Motor neuron (in vitro differentiated cells): ENCODE measurements at regions not wholly inside any gene's neighbourhood (a gene's known extent, or its start where the extent isn't known, plus 50 kb on each side); places are given as distances from the start of the nearest gene placed in this dataset.

Experiments used
- ATAC-seq, 8 experiments: fragments of 200-7000 bp; cut with Tn5 transposase; replicated peaks in 6 of 8; 2 replicates each; pipeline ENCODE4 v1.8.0; 2021; ENCODE audit warnings: mild to moderate bottlenecking in 8 of 8, moderate library complexity in 8 of 8
- H3K27ac ChIP-seq, 2 donors: fragments of 250-450 bp; sonication (Bioruptor Pico); 2 replicates each; pipeline ENCODE4 v1.9.0; 2021; ENCODE audit warnings: antibody characterized with exemption in 2 of 2, mild to moderate bottlenecking in 2 of 2, moderate library complexity in 1 of 2
- H3K4me1 ChIP-seq, 2 donors: fragments of 250-450 bp; sonication (Bioruptor Pico); replicated peaks in 1 of 2; 2 replicates each; pipeline ENCODE4 v1.6.1; 2021; ENCODE audit warnings: antibody characterized with exemption in 2 of 2, mild to moderate bottlenecking in 2 of 2, moderate library complexity in 1 of 2
- H3K4me3 ChIP-seq, 5 donors: fragments of 250-450 bp; sonication (Bioruptor Pico); 2 replicates each; pipeline ENCODE4 v1.9.0; 2021; ENCODE audit warnings: antibody characterized with exemption in 5 of 5, mild to moderate bottlenecking in 5 of 5, moderate library complexity in 4 of 5
- WGBS, 10 experiments: fragments of 450-650 bp; shearing (Covaris generic); methylation state at CpG; one replicate each; pipeline ENCODE4 v1.0.0; 2022; 5-methylcytosine and 5-hydroxymethylcytosine counted together
- in situ Hi-C, 9 experiments: fragments of 400-800 bp; cut with MboI; loops; one replicate each; pipeline ENCODE4 v1.15.0; 2021; ENCODE audit warnings: low sequenced_read_pairs in 9 of 9, low pct_unique_long_range_greater_than_20kb in 2 of 9; ENCODE audit not compliant: unreplicated experiment in 9 of 9

DNA sequence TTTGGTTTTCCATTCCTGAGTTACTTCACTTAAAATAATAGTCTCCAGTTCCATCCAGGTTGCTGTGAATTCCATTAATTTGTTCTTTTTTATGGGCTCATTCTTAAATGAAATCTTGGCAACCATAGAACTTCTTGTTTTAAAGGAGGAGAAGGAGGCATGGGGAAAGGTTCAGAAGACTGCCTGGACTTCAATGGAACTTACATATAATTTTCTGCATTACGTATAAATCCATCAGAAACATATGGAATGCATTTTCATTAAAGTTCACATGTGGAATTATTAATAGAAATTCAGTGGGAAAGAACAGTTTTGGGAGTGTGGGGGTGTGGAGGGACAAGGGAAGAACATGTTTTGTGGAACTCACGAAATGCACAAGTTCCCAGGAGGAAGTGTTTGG lies 176.6 kb upstream of the PRKCQ start:
- H3K27ac ChIP-seq: no peak overlapping the region

DNA sequence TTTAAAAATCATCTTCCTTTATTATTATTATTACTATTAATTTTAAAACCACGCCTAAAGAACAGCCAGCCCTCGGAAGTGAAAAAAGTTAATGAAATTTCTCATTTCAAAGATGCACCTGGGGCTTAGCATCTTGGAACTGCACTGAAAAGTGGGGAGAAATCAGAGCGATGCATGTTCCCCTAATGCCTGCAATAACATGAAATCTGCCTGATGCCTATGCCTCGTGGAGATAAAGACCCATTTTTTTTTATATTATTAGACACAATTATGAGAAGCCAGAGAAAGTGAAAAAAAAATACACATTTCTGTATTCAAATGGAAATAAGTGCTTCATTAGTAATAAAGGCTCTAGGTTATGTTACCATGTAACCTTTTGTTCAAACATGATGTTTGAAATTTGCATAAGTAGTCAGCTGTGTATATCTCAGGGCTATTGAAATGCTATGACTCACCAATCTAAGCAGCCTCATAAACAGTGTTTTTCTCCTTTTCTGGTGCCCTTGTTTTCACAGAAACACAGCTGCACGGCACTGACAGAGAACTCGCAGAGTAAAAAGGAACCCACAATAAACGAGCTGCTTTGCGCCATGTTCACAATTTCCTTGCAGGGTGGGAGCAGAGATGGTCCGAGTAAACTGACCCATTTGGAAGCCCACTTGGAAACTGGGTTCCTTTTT lies 175.8 kb upstream of the PRKCQ start:
- Histone ChIP-seq H3K27ac (no peak overlapping the region), H3K4me1 (peaks cover 8 to 18% of the 10 kb centered on the region in 2 donors), H3K4me3 (no peak overlapping the region)
- peak; percentile 90 to 99 (median 97) for ATAC-seq
- 40 to 80% (median 54%) methylated on average over 2 to 9 of the region's 9 CpGs for WGBS, 10 experiments
- in situ Hi-C loops: no loop called here

More for the DNA sequence above, 176.6 kb upstream of the PRKCQ start:
- in situ Hi-C loops: no loop called here
- peaks cover 8 to 18% of the 10 kb centered on the region in 2 donors for H3K4me1 ChIP-seq
- WGBS, 10 experiments: 0 to 94% (median 41%) methylated on average over 1 to 2 of the region's 2 CpGs; no CpG with 5 or more reads in 3 of the 10 experiments
- no peak for ATAC-seq
- H3K4me3 ChIP-seq: no peak overlapping the region

DNA sequence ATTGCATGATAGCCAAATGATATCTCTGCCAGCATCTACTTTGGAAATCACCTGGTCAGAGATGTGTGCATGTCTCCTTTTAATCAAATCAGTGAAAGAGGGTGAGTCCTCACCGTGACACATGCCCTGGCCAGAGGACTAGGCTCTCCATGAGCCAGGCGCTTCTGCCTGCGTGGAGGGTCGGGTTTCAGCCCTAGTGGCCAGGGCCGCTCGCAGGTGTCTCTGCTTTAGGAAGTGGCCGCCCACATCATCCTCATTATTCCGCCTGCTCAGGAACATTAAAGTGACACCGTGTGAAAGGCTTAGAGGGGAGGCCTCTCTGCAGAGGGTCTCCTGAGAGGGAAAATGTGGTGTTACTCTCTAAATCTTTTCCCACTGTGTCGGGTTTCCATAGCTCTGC lies 173.6 kb upstream of the PRKCQ start:
- no peak for ATAC-seq
- in situ Hi-C loops: no loop called here
- 40 to 80% (median 63%) methylated on average over 1 to 9 of the region's 10 CpGs; no CpG with 5 or more reads in 4 of the 10 experiments for WGBS, 10 experiments

DNA sequence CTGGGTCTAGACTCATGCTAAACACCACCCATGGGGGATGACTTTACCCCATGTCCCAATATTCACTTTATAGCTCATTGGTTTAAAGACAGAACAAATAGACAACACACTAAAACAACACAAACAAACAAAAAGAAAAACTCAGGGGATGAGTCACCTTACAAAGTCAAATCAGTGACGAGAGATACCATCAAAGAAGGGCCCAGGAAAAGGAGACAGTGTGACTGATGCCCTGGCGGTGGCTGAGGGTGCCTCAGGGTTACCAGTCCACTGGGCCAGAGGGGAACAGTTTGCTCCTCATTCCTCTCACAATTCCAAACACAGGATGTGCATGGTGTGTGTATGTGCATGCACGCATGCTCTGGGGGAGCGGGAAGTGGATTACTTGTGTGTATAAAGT lies 171.3 kb upstream of the PRKCQ start:
- in situ Hi-C loops: no loop called here
- Histone ChIP-seq H3K4me3 (no peak overlapping the region), H3K4me1 (peaks cover 6 to 23% of the 10 kb centered on the region in 2 donors), H3K27ac (no peak overlapping the region)
- 20 to 92% (median 60%) methylated on average over 1 to 4 of the region's 4 CpGs; no CpG with 5 or more reads in 4 of the 10 experiments for WGBS, 10 experiments
- no peak for ATAC-seq

More for the DNA sequence above, 173.6 kb upstream of the PRKCQ start:
- Histone ChIP-seq H3K4me3 (no peak overlapping the region), H3K27ac (no peak overlapping the region), H3K4me1 (peaks cover 8 to 26% of the 10 kb centered on the region in 2 donors)

DNA sequence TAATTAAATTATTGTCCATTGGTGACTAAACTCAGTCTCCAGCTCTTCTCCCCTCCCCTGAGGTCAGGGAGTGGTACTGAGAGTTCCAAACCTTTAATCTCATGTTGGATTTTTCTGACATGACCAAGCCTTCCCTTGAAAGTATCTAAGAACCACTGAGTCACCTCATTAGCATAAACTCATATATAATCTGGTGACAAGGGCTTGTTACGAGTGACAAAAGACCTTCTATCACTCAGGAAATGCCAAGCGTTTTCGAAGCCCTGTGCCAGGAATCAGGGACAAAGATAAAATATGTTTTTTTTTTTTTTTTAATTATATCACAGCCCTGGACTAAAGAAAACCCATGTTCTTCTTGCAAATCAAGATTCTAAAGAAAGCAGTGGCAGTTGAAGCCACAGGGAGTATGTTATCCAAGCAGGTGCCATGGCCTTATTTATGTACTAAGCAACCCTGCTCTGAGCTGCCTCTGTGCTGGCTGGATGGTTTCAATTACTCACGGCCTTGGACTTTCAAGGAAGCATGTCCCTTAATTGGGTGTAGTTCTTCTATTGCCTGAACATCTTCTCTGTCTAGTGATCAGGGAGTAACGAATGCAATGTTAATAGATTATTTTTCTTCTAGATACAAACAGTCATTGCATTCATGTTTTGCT lies 169.0 kb upstream of the PRKCQ start:
- WGBS, 10 experiments: 0 to 83% (median 49%) methylated on average over 1 to 5 of the region's 5 CpGs; no CpG with 5 or more reads in 1 of the 10 experiments
- in situ Hi-C loops: no loop called here
- peak; percentile 62 to 96 (median 81) for ATAC-seq
- no peak overlapping the region for H3K27ac ChIP-seq
- H3K4me1 ChIP-seq: peaks cover 0 to 8% of the 10 kb centered on the region in 2 donors
- no peak overlapping the region for H3K4me3 ChIP-seq

DNA sequence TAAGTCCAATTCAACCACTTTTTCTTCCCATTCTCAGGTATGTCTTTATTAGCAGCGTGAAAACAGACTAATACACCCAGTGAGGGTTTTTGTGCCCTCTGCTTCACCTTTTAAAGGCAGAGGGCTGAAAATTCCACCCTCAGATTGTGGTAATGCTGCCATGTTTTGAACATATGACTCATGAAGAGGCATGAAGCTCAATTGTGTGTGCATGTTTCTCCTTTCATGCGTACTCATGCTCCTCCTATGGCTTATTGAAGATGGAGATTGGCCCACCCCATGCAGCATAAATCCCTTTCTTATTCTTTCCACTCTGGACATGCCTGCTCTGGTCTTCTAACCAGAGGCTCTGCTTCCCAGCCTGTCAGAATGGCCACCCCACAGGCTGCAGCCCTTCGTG lies 168.0 kb upstream of the PRKCQ start:
- no peak overlapping the region for H3K27ac ChIP-seq
- H3K4me1 ChIP-seq: peaks cover 0 to 8% of the 10 kb centered on the region in 2 donors
- no peak overlapping the region for H3K4me3 ChIP-seq
- 67 to 100% (median 92%) methylated on average over 1 to 3 of the region's 3 CpGs; no CpG with 5 or more reads in 2 of the 10 experiments for WGBS, 10 experiments
- no peak for ATAC-seq
- in situ Hi-C loops: no loop called here

DNA sequence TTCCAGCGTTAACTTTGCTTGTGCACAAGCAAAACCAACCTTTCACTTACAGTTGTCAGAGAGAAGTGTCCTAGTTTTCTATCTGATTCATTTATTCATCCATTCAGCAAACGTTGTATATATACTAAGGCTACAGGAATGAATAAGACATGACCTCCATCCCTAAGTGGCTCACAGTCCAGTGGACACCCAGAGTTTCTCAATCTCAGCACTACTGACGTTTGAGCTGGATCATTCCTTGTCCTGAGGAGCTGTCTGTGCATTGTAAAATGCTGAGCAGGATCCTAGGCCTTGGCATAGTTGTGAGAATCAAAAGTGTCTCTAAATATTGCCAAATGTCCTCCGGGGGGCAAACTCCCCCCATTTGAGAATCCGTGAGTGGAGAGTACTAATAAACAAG lies 166.7 kb upstream of the PRKCQ start:
- H3K27ac ChIP-seq: no peak overlapping the region

DNA sequence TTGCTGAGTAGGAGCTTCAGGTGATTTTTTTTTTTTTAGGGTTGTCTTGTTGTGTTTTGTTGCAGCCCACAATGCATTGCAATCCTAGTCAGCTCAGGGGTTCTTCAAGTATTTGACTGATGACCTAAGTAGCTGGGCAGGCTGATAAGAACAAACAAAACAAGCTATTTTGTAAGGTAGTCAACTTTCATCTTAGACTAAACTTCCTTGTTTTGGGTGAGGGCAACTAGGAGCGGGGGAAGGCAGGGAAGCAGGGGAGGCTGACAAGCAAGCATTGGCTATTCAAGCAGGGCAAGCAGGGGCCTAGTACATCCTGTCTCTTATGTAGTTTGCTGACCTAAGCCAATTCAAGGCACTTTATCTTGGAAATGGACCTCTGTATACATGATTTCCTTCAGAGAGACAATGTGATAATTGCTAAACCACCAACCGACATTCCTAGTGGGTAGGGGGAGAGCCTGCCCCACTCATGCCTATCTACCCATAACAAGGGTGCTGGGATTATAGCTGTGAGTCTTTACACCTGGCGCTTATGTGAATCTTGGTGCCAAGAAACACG lies 163.3 kb upstream of the PRKCQ start:
- Histone ChIP-seq H3K27ac (no peak overlapping the region), H3K4me3 (no peak overlapping the region), H3K4me1 (peaks cover 3 to 5% of the 10 kb centered on the region in 2 donors)
- WGBS, 10 experiments: 40 to 100% (median 78%) methylated on average over 1 to 4 of the region's 4 CpGs; no CpG with 5 or more reads in 2 of the 10 experiments
- in situ Hi-C loops: no loop called here
- ATAC-seq: no peak

More for the DNA sequence above, 166.7 kb upstream of the PRKCQ start:
- peaks cover 0 to 8% of the 10 kb centered on the region in 2 donors for H3K4me1 ChIP-seq
- no peak for ATAC-seq
- H3K4me3 ChIP-seq: no peak overlapping the region
- 0 to 84% (median 49%) methylated on average over 1 to 5 of the region's 5 CpGs; no CpG with 5 or more reads in 2 of the 10 experiments for WGBS, 10 experiments
- in situ Hi-C loops: no loop called here

DNA sequence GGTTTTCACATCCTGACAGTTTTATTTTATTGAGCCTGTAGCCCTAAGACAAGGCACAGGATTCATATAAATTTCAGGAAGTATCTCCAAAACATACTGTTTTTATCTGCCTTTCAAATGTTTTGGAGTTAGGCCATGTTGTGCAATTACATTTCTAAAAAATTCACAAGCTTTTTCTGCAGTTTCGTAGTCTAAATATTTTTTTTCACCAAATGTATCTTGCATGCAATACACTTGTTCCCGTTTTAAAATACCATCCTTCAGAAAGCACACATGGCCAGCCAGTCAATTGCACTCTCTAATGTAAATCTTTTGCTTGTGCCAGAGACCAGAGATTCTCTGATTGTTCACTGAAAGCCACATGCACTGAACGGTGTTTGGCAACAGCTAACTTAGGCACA lies 161.5 kb upstream of the PRKCQ start:
- WGBS, 10 experiments: 16 to 100% (median 72%) methylated on average over 1 to 3 of the region's 3 CpGs; no CpG with 5 or more reads in 1 of the 10 experiments
- Histone ChIP-seq H3K27ac (no peak overlapping the region), H3K4me1 (peaks cover 11 to 15% of the 10 kb centered on the region in 2 donors), H3K4me3 (no peak overlapping the region)
- in situ Hi-C loops: no loop called here
- no peak for ATAC-seq

DNA sequence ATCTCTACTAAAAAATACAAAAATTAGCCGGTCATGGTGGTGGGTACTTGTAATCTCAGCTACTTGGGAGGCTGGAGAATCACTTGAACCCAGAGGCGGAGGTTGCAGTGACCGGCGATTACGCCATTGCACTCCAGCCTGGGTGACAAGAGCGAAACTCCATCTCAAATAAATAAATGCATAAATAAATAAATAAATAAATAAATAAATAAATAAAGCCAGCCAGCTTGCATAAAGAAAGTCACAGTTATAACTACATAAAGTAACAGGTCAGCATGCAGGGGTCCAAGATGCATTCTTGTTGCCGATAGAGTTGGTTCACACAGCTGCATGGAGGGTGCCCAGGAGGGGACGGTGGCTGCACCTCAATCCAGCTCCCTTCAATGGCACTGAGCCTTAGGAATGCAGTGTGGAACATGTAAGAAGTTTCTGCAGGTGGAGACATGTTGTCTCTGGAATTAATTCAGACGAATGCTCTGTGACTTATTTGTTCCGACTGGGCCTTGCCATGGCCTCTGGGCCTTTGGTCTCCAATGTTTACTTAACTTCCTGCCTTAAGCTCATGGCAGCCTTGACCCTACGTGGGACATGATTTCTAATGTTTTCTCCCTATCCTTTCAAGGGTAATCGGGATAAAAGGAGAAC lies 159.6 kb upstream of the PRKCQ start:
- H3K27ac ChIP-seq: no peak overlapping the region
- no peak overlapping the region for H3K4me3 ChIP-seq
- in situ Hi-C loops: no loop called here
- WGBS, 10 experiments: 21 to 100% (median 92%) methylated on average over 1 to 11 of the region's 12 CpGs; no CpG with 5 or more reads in 1 of the 10 experiments
- ATAC-seq: no peak
- peaks cover 11 to 15% of the 10 kb centered on the region in 2 donors for H3K4me1 ChIP-seq

DNA sequence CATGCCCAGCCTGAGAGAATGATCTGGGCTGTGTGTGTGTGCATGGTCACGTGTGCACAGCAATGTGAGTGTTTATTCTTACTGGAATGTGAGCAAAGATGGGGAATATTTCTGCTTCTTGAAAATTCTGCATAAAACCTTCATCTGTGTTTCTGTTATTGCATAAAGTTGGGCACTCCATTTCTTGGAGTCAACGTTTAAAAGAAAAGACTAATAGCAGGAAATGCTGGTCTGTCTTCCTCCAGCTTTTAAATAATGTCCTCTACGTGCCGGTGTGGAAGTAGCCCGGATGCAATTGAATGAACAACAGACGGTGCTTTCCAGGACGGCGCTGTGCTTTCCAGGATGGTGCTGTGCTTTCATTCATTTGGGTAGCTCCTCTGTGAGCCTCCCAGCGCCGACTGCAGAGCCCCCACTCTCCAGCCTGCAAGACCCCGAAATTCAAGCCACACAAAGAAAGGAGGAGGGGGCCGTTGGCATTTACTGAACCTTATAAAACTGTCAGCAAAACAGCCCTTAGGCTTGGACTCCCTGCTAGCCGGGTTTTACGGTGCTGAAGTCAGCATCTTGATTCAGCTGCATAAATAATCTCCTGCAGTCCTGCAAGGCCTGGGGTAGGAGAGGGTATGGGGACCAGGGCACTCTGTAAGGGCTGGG lies 158.2 kb upstream of the PRKCQ start:
- no peak overlapping the region for H3K4me3 ChIP-seq
- WGBS, 10 experiments: 3 to 39% (median 8%) methylated on average over 4 to 13 of the region's 14 CpGs; no CpG with 5 or more reads in 3 of the 10 experiments
- in situ Hi-C loops: no loop called here

DNA sequence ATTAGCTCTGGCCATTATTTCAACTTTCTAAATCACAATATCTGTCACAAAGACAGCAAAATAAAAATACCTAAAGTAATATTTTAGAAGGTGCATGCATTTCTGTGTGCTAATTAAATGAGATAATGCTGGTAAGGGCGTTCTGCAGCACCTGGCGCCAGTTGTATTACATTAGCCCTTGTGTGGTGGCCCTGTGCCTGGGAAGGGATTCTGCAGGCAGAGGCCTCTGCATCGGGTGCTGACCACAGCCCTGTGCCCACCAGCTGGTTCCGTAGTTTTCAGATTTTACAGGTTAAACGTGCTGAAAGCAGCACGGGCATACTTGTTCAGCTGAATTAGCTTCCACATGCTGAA lies 157.7 kb upstream of the PRKCQ start:
- H3K27ac ChIP-seq: no peak overlapping the region
- H3K4me1 ChIP-seq: peaks cover 11 to 15% of the 10 kb centered on the region in 2 donors
- H3K4me3 ChIP-seq: no peak overlapping the region
- WGBS, 10 experiments: 6 to 89% (median 78%) methylated on average over 3 to 6 of the region's 6 CpGs; no CpG with 5 or more reads in 5 of the 10 experiments
- in situ Hi-C loops: no loop called here
- ATAC-seq: no peak

More for the DNA sequence above, 158.2 kb upstream of the PRKCQ start:
- Histone ChIP-seq H3K4me1 (peaks cover 11 to 15% of the 10 kb centered on the region in 2 donors), H3K27ac (no peak overlapping the region)
- ATAC-seq: peak; percentile 63 to 81 (median 74)
